Tibial artery (tissue), 4 donors: ENCODE measurements at regions not wholly inside any gene's neighbourhood (a gene's known extent, or its start where the extent isn't known, plus 50 kb on each side); places are given as distances from the start of the nearest gene placed in this dataset.

Source experiments
- DNase-seq, 2 donors: peaks; one replicate each; pipeline ENCODE4 v3.0.0-alpha.2; 2019
- H3K27ac ChIP-seq, 2 donors: fragments of 200-600 bp; sonication (generic) in 1 of 2; 1 replicate in 1 of 2; 2 replicates in 1 of 2; pipeline ENCODE4 v1.5.1; 2018 to 2019; ENCODE audit warnings: mild to moderate bottlenecking in 1 of 2
- H3K27me3 ChIP-seq, 2 donors: fragments of 200-600 bp; sonication (generic) in 1 of 2; one replicate each; pipeline versions ENCODE4 v1.5.1 to v1.6.0; 2016 to 2019
- H3K36me3 ChIP-seq, 3 donors: fragments of 200-600 bp; sonication (generic) in 2 of 3; one replicate each; pipeline ENCODE4 v1.5.1; 2016 to 2019; ENCODE audit warnings: mild to moderate bottlenecking in 2 of 3
- H3K4me1 ChIP-seq, 4 donors: fragments of 200-600 bp; sonication (generic) in 2 of 4; 1 replicate in 3 of 4; 2 replicates in 1 of 4; pipeline ENCODE4 v1.5.1; 2016 to 2019
- H3K4me3 ChIP-seq, 2 donors: fragments of 200-600 bp; sonication (generic) in 1 of 2; 1 replicate in 1 of 2; 2 replicates in 1 of 2; pipeline ENCODE4 v1.5.1; 2018 to 2019; ENCODE audit warnings: mild to moderate bottlenecking in 2 of 2
- H3K9me3 ChIP-seq, 3 donors: fragments of 200-600 bp; sonication (generic) in 1 of 3; one replicate each; pipeline ENCODE4 v1.5.1; 2016 to 2019
- CTCF ChIP-seq, 2 experiments: fragments of 200-600 bp in 1 of 2; fragments of 450-650 bp in 1 of 2; IDR thresholded peaks; one replicate each; pipeline ENCODE4 v1.5.1; 2017 to 2019; ENCODE audit warnings: antibody characterized with exemption in 2 of 2, mild to moderate bottlenecking in 1 of 2, moderate library complexity in 1 of 2
- intact Hi-C: fragments of 100-400 bp; cut with DNase I; formaldehyde crosslinking; loops from one replicate; pipeline ENCODE4 v1.15.0; 2023; ENCODE audit warnings: low total_unique reads

- H3K9me3 ChIP-seq: no peaks in the 10 kb centered on the region
- H3K27ac ChIP-seq: no peak overlapping the region
- intact Hi-C loops: no loop called here
- no peak overlapping the region for H3K4me3 ChIP-seq
- no peaks in the 10 kb centered on the region for H3K27me3 ChIP-seq
- DNase-seq: no peak
- H3K4me1 ChIP-seq: peaks cover 0 to 19% (median 11%) of the 10 kb centered on the region in 4 donors
- no peak for TF ChIP-seq CTCF (IDR thresholded peaks at IDR 0.05)
- no peaks in the 10 kb centered on the region for H3K36me3 ChIP-seq
Measured at GRCh38 chr15:47405365-47406162, 311.7 kb upstream of the SEMA6D start.

- no peak for TF ChIP-seq CTCF (IDR thresholded peaks at IDR 0.05)
- Histone ChIP-seq H3K27ac (no peak overlapping the region), H3K4me3 (no peak overlapping the region), H3K4me1 (peaks cover 0 to 39% (median 15%) of the 10 kb centered on the region in 4 donors), H3K9me3 (no peaks in the 10 kb centered on the region), H3K27me3 (no peaks in the 10 kb centered on the region), H3K36me3 (no peaks in the 10 kb centered on the region)
- no peak for DNase-seq
- intact Hi-C loops: no loop called here
Measured at GRCh38 chr15:47407692-47408091, 309.6 kb upstream of the SEMA6D start.

GRCh38 chr15:47409038-47409437, 308.3 kb upstream of the SEMA6D start:
- no peaks in the 10 kb centered on the region for H3K36me3 ChIP-seq
- H3K4me1 ChIP-seq: peaks cover 0 to 42% (median 15%) of the 10 kb centered on the region in 4 donors
- intact Hi-C loops: no loop called here
- no peaks in the 10 kb centered on the region for H3K9me3 ChIP-seq
- TF ChIP-seq CTCF (IDR thresholded peaks at IDR 0.05): no peak
- no peaks in the 10 kb centered on the region for H3K27me3 ChIP-seq
- no peak for DNase-seq
- no peak overlapping the region for H3K4me3 ChIP-seq
- H3K27ac ChIP-seq: peak overlapping the region in 1 of 2 donors; percentile 41

- H3K27ac ChIP-seq: peak overlapping the region in 1 of 2 donors; percentile 41
- intact Hi-C loops: no loop called here
Measured at GRCh38 chr15:47409600-47409999, 307.7 kb upstream of the SEMA6D start.

GRCh38 chr15:47410247-47410646, 307.1 kb upstream of the SEMA6D start:
- DNase-seq: no peak
- intact Hi-C loops: no loop called here
- Histone ChIP-seq H3K4me1 (peaks cover 0 to 47% (median 15%) of the 10 kb centered on the region in 4 donors), H3K36me3 (no peaks in the 10 kb centered on the region), H3K4me3 (no peak overlapping the region), H3K9me3 (no peaks in the 10 kb centered on the region), H3K27me3 (no peaks in the 10 kb centered on the region), H3K27ac (no peak overlapping the region)
- no peak for TF ChIP-seq CTCF (IDR thresholded peaks at IDR 0.05)

More at GRCh38 chr15:47409600-47409999, 307.7 kb upstream of the SEMA6D start:
- H3K9me3 ChIP-seq: no peaks in the 10 kb centered on the region
- no peak overlapping the region for H3K4me3 ChIP-seq
- H3K36me3 ChIP-seq: no peaks in the 10 kb centered on the region
- no peak for TF ChIP-seq CTCF (IDR thresholded peaks at IDR 0.05)
- no peak for DNase-seq
- peaks cover 0 to 42% (median 15%) of the 10 kb centered on the region in 4 donors for H3K4me1 ChIP-seq
- no peaks in the 10 kb centered on the region for H3K27me3 ChIP-seq
